Keratinocyte (primary cell): ENCODE measurements at regions not wholly inside any gene's neighbourhood (a gene's known extent, or its start where the extent isn't known, plus 50 kb on each side); places are given as distances from the start of the nearest gene placed in this dataset.

ENCODE experiments used
- CTCF ChIP-seq, 3 experiments: IDR thresholded peaks in 1 of 3; conservative IDR thresholded peaks in 1 of 3; optimal IDR thresholded peaks in 1 of 3; 2 replicates in 2 of 3; 3 replicates in 1 of 3; pipeline versions ENCODE3 to v1.5.1; 2011; ENCODE audit warnings: low read length in 3 of 3, mild to moderate bottlenecking in 3 of 3, moderate library complexity in 2 of 3, control low read depth in 1 of 3, inconsistent platforms in 1 of 3; ENCODE audit not compliant: insufficient read depth in 2 of 3; ENCODE audit errors: extremely low read depth in 1 of 3
- EZH2 ChIP-seq: IDR thresholded peaks from one replicate; pipeline ENCODE4 v1.6.1; 2012; ENCODE audit warnings: inconsistent platforms, mild to moderate bottlenecking, low read length, moderate library complexity

GRCh38 chr18:4836141-4836540 is 360.9 kb downstream of the AKAIN1 start:
- TF ChIP-seq EZH2 (no peak), CTCF (optimal IDR thresholded peaks at IDR 0.05 in 1 of 3, IDR thresholded peaks at IDR 0.05 in 1 of 3, conservative IDR thresholded peaks at IDR 0.05 in 1 of 3; ENCODE audit: extremely low read depth in 1 of 3, insufficient read depth in 2 of 3, low read length in 3 of 3) (no peak)
